GM12874 (cell line): ENCODE measurements at regions not wholly inside any gene's neighbourhood (a gene's known extent, or its start where the extent isn't known, plus 50 kb on each side); places are given as distances from the start of the nearest gene placed in this dataset.

Experiments
- CTCF ChIP-seq: IDR thresholded peaks from 2 replicates; pipeline ENCODE4 v1.5.1; 2011; ENCODE audit warnings: low read depth, mild to moderate bottlenecking, control low read depth, low read length, moderate library complexity; ENCODE audit not compliant: insufficient read depth

DNA sequence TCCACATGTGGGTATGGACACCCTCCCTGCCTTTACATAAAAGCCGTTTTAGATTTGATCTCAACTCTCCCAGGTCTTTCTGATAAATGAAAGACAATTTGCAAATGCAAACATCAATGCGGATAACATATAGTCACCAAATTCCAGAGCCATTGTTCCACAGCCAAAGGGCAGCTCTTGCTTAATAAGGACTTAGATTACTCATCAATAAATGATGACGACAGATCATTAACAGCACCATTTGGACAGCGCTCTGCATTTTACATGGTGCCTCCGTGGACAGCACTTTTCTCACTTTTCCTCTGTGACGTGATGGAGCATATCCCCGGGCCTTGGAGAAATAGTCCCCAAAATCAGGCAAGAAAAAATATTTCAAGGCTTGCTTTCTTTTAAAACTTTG lies 370.3 kb upstream of the CELF2 start:
- no peak for TF ChIP-seq CTCF

- no peak for TF ChIP-seq CTCF
Measured at GRCh38 chr10:10657139-10657760, 360.4 kb upstream of the CELF2 start.

DNA sequence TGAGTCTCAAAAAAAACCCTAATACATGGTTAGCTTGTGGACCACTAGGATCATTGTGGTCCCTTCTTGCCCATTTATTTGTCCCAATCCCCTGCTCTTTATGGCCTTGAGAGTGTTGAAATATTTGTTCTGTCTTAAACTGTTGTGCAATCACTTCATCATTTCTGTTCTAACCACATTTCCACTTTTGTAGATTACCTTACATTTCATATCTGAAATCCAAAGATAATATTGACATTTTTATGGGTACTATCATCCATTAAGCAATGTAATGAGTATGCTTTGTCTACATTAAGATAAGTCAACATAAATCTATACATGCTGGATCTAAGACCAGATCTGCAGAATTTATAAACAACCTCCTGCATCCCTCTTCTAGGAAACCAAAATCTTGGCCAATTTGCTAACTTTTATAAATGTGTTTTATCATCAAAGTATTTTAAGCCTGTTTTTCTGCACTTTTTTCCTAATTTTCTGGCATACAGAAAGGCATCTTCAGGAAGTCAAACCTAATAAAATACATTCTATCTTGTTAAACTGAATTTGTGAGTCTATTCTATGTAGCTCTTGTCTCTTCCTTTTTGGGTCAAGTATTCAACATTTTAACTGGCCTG lies 359.4 kb upstream of the CELF2 start:
- no peak for TF ChIP-seq CTCF

DNA sequence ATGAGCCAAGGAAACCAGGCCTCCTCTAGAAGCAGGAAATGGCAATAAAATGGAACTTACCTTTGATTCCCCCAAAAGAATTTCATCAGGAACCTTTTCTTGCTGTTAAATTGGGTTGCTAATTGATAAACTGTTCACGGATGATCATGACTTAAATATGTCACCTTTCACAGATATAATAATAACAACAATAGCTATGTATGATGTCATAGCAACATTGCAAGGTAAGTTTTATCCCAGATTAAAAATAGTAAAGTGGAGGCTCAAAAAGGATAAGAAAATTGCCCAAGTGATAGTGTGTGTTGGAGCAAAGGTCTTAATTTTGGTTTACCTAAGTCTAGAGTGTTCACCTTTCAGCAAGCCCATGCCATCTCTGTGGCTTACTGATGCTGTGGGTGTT lies 357.6 kb upstream of the CELF2 start:
- TF ChIP-seq CTCF = no peak

DNA sequence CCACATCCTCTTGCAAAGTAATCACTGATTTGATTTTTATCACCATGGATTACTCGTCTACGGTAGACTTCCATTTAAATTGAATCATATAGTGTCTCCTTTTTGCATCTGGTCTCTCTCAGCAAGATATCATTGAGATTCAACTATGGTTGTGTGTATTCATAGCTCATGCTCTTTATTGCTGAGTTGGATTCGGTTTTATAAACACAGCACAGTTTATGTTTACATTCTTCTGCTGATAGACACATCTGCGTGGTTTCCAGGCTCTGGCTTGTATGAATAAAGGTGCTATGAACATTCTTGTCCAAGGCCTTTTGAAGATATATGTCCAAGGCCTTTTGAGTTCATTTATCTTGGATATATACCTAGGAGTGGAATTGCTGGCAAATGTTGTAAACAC lies 356.5 kb upstream of the CELF2 start:
- TF ChIP-seq CTCF = no peak

GRCh38 chr10:10662716-10663408 lies 354.8 kb upstream of the CELF2 start:
- TF ChIP-seq CTCF = no peak

DNA sequence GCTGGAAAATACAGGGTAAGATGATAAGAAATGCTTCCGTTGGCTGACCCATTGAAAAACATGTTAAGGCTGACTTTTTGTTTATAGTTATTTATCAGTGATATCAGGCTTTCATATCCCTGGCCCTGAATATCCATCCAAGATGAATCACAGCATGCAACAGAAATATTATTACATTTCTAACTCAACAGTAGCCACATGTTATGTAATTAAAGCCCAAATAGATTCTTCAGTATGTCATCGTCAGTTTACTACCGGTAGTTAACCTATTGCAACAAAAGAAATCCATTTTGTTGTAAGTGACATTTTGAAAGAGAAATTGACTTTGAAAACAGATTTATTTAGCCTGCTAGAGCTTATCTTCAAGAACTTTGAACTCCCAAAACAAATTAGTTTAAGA lies 354.1 kb upstream of the CELF2 start:
- TF ChIP-seq CTCF = no peak
